Body of pancreas (tissue), 4 donors: ENCODE measurements at regions not wholly inside any gene's neighbourhood (a gene's known extent, or its start where the extent isn't known, plus 50 kb on each side); places are given as distances from the start of the nearest gene placed in this dataset.

Experiments
- ATAC-seq: fragments of 150-250 bp; one replicate; pipeline ENCODE4 v1.9.1; 2016
- DNase-seq, 4 donors: peaks; one replicate each; pipeline ENCODE4 v3.0.0-alpha.2; 2019
- H3K27ac ChIP-seq, 4 donors: fragments of 200-600 bp; sonication (generic); 1 replicate in 3 of 4; 2 replicates in 1 of 4; pipeline versions ENCODE4 v1.5.1 to v1.6.1; 2016 to 2019; ENCODE audit warnings: mild to moderate bottlenecking in 1 of 4, mixed read lengths in 1 of 4, moderate library complexity in 1 of 4
- H3K27me3 ChIP-seq, 2 donors: fragments of 200-600 bp; sonication (generic); one replicate each; pipeline ENCODE4 v1.6.0; 2016; ENCODE audit warnings: mild to moderate bottlenecking in 1 of 2
- H3K36me3 ChIP-seq, 2 donors: fragments of 200-600 bp; sonication (generic); replicated peaks in 1 of 2; 2 replicates each; pipeline ENCODE4 v1.5.1; 2016; ENCODE audit warnings: low read depth in 2 of 2; ENCODE audit not compliant: insufficient read depth in 1 of 2
- H3K4me1 ChIP-seq: fragments of 200-600 bp; sonication (generic); one replicate; pipeline ENCODE4 v1.6.0; 2016
- H3K4me3 ChIP-seq, 2 donors: fragments of 200-600 bp; sonication (generic); 1 replicate in 1 of 2; 2 replicates in 1 of 2; pipeline ENCODE4 v1.5.1; 2016 to 2019
- H3K9me3 ChIP-seq, 3 donors: fragments of 200-600 bp; sonication (generic); 1 replicate in 2 of 3; 2 replicates in 1 of 3; pipeline ENCODE4 v1.5.1; 2016
- CTCF ChIP-seq, 7 experiments: fragments of 450-650 bp in 4 of 7; fragments of 200-600 bp in 3 of 7; sonication (generic) in 3 of 7; IDR thresholded peaks; one replicate each; pipeline ENCODE4 v1.5.1; 2016 to 2019; ENCODE audit warnings: antibody characterized with exemption in 7 of 7
- POLR2A ChIP-seq, 3 donors: fragments of 450-650 bp; IDR thresholded peaks; one replicate each; pipeline ENCODE4 v1.6.1; 2016; ENCODE audit warnings: antibody characterized with exemption in 3 of 3, mild to moderate bottlenecking in 2 of 3
- WGBS, 2 donors: methylation state at CpG; one replicate each; pipeline ENCODE4 v1.1.5; 2017; 5-methylcytosine and 5-hydroxymethylcytosine counted together
- intact Hi-C: fragments of 100-400 bp; cut with DNase I; formaldehyde crosslinking; loops from one replicate; pipeline ENCODE4 v1.15.1; 2023

- Histone ChIP-seq H3K9me3 (peaks cover 0 to 13% (median 0%) of the 10 kb centered on the region in 3 donors), H3K27me3 (no peaks in the 10 kb centered on the region), H3K4me3 (no peak overlapping the region), H3K36me3 (no peaks in the 10 kb centered on the region), H3K4me1 (no peaks in the 10 kb centered on the region), H3K27ac (no peak overlapping the region)
- ATAC-seq (no peak), DNase-seq (no peak)
- TF ChIP-seq POLR2A (IDR thresholded peaks at IDR 0.05): no peak
- TF ChIP-seq CTCF (IDR thresholded peaks at IDR 0.05): no peak
- WGBS, 2 donors: 76 to 88% methylated on average over 14 of the region's 14 CpGs
- intact Hi-C loops: no loop called here
These were observed 72.3 kb upstream of the RAB12 start for GRCh38 chr18:8536922-8537321.

- WGBS, 2 donors: 67 to 87% methylated on average over 17 of the region's 17 CpGs
- Histone ChIP-seq H3K27me3 (no peaks in the 10 kb centered on the region), H3K9me3 (peaks cover 0 to 8% (median 0%) of the 10 kb centered on the region in 3 donors), H3K27ac (no peak overlapping the region), H3K4me3 (no peak overlapping the region), H3K36me3 (no peaks in the 10 kb centered on the region), H3K4me1 (no peaks in the 10 kb centered on the region)
- no peak for DNase-seq
- TF ChIP-seq CTCF (IDR thresholded peaks at IDR 0.05) (no peak), POLR2A (IDR thresholded peaks at IDR 0.05) (no peak)
- intact Hi-C loops: no loop called here
- no peak for ATAC-seq
These were observed 71.8 kb upstream of the RAB12 start for GRCh38 chr18:8537400-8537799.

GRCh38 chr18:8538935-8539334 is 70.3 kb upstream of the RAB12 start:
- H3K27ac ChIP-seq: no peak overlapping the region
- no peaks in the 10 kb centered on the region for H3K27me3 ChIP-seq
- no peak for ATAC-seq
- no peaks in the 10 kb centered on the region for H3K36me3 ChIP-seq
- 73 to 92% methylated on average over 2 of the region's 2 CpGs for WGBS, 2 donors
- intact Hi-C loops: no loop called here
- no peak for DNase-seq
- no peaks in the 10 kb centered on the region for H3K4me1 ChIP-seq
- no peak overlapping the region for H3K4me3 ChIP-seq
- TF ChIP-seq POLR2A (IDR thresholded peaks at IDR 0.05) (no peak), CTCF (IDR thresholded peaks at IDR 0.05) (no peak)
- H3K9me3 ChIP-seq: no peaks in the 10 kb centered on the region

GRCh38 chr18:8546677-8547076 is 62.6 kb upstream of the RAB12 start:
- Histone ChIP-seq H3K9me3 (no peaks in the 10 kb centered on the region), H3K27me3 (no peaks in the 10 kb centered on the region), H3K4me3 (no peak overlapping the region), H3K27ac (no peak overlapping the region), H3K4me1 (no peaks in the 10 kb centered on the region), H3K36me3 (no peaks in the 10 kb centered on the region)
- TF ChIP-seq POLR2A (IDR thresholded peaks at IDR 0.05) (no peak), CTCF (IDR thresholded peaks at IDR 0.05) (no peak)
- DNase-seq (no peak), ATAC-seq (no peak)
- intact Hi-C loops: no loop called here
- 82 to 87% methylated on average over 5 of the region's 5 CpGs for WGBS, 2 donors

- ATAC-seq: no peak
- no peaks in the 10 kb centered on the region for H3K9me3 ChIP-seq
- H3K4me3 ChIP-seq: no peak overlapping the region
- H3K4me1 ChIP-seq: no peaks in the 10 kb centered on the region
- intact Hi-C loops: no loop called here
- no peaks in the 10 kb centered on the region for H3K36me3 ChIP-seq
- H3K27me3 ChIP-seq: no peaks in the 10 kb centered on the region
- TF ChIP-seq CTCF (IDR thresholded peaks at IDR 0.05) (no peak), POLR2A (IDR thresholded peaks at IDR 0.05) (no peak)
- H3K27ac ChIP-seq: no peak overlapping the region
- DNase-seq: no peak
- WGBS, 2 donors: 76 to 84% methylated on average over 8 of the region's 8 CpGs
These were observed 61.1 kb upstream of the RAB12 start for GRCh38 chr18:8548186-8548585.
